HCT116 (cell line): ENCODE measurements at regions not wholly inside any gene's neighbourhood (a gene's known extent, or its start where the extent isn't known, plus 50 kb on each side); places are given as distances from the start of the nearest gene placed in this dataset.

Source experiments
- ATAC-seq: fragments of 200-7000 bp; cut with Tn5 transposase; 2 replicates; pipeline ENCODE4 v1.9.1; 2020; ENCODE audit warnings: mild to moderate bottlenecking, moderate library complexity
- BruUV-seq: library from RNA; stranded (reverse); fragments of 400-500 nt; replicated peaks from 2 replicates; lab custom pipeline; 2021; lab: Mats Ljungman, UMichigan
- CTCF ChIA-PET: fragments of 300-600 bp; sonication (Branson Sonifier 250); formaldehyde crosslinking; loops from one replicate; lab custom pipeline; 2021; ENCODE audit warnings: antibody characterized with exemption; lab: Charles Lee
- POLR2A ChIA-PET: fragments of 300-600, 350-600 bp; sonication (Branson Sonifier 250); formaldehyde crosslinking; loops from one replicate; lab custom pipeline; 2021; ENCODE audit warnings: antibody characterized with exemption; lab: Charles Lee
- RAD21 ChIA-PET, 2 experiments: fragments of 300-600 bp; sonication (Branson Sonifier 250); formaldehyde crosslinking; loops; one replicate each; lab custom pipeline; 2023; ENCODE audit warnings: low total read pairs in 2 of 2; ENCODE audit not compliant: uncharacterized antibody in 2 of 2, unreplicated experiment in 2 of 2, low non-redundant PET in 1 of 2; lab: Charles Lee
- DNase-seq: peaks from one replicate; pipeline ENCODE4 v3.0.0-alpha.2; 2010; ENCODE audit warnings: low read depth, low spot score
- H2AFZ ChIP-seq: fragments of 200-600 bp; shearing (Covaris generic), sonication (generic); 2 replicates; pipeline ENCODE4 v1.6.1; 2017; ENCODE audit warnings: low read depth, mixed run types, mixed read lengths, antibody characterized with exemption, low read length; ENCODE audit not compliant: poor library complexity, severe bottlenecking
- H3K27ac ChIP-seq: 2 replicates; pipeline ENCODE4 v1.5.1; 2012; ENCODE audit warnings: low read depth, low read length
- H3K27me3 ChIP-seq: fragments of 200-600 bp; sonication (generic); 2 replicates; pipeline ENCODE4 v1.6.1; 2016; ENCODE audit warnings: mixed run types, low read length, mixed read lengths; ENCODE audit not compliant: insufficient read depth
- H3K36me3 ChIP-seq, 2 experiments: fragments of 200-500 bp in 1 of 2; fragments of 200-600 bp in 1 of 2; sonication (Bioruptor generic) in 1 of 2; sonication (generic) in 1 of 2; 2 replicates each; pipeline versions ENCODE4 v1.5.1 to v1.6.1; 2014 to 2016; ENCODE audit warnings: low read length in 2 of 2, inconsistent platforms in 1 of 2, mixed read lengths in 1 of 2, mixed run types in 1 of 2; ENCODE audit not compliant: insufficient read depth in 2 of 2, control insufficient read depth in 1 of 2
- H3K4me1 ChIP-seq, 2 experiments: fragments of 200-600 bp in 1 of 2; sonication (generic) in 1 of 2; 2 replicates each; pipeline versions ENCODE4 v1.5.1 to v1.6.1; 2012 to 2017; ENCODE audit warnings: low read length in 2 of 2, inconsistent platforms in 1 of 2, mild to moderate bottlenecking in 1 of 2, mixed read lengths in 1 of 2, mixed run types in 1 of 2, moderate library complexity in 1 of 2; ENCODE audit not compliant: insufficient read depth in 2 of 2, control insufficient read depth in 1 of 2
- H3K4me2 ChIP-seq: fragments of 200-600 bp; sonication (generic); 2 replicates; pipeline ENCODE4 v1.6.1; 2017; ENCODE audit warnings: mixed run types, low read length, mixed read lengths
- H3K4me3 ChIP-seq, 2 experiments: fragments of 200-600 bp in 1 of 2; sonication (generic) in 1 of 2; replicated peaks in 1 of 2; 2 replicates each; pipeline ENCODE4 v1.5.1; 2011 to 2016; ENCODE audit warnings: low read length in 2 of 2, control low read depth in 1 of 2, low read depth in 1 of 2, mild to moderate bottlenecking in 1 of 2, mixed read lengths in 1 of 2, mixed run types in 1 of 2
- H3K79me2 ChIP-seq: fragments of 200-600 bp; sonication (generic); 2 replicates; pipeline ENCODE4 v1.6.1; 2017; ENCODE audit warnings: mild to moderate bottlenecking, mixed run types, low read length, moderate library complexity, mixed read lengths; ENCODE audit not compliant: insufficient read depth
- H3K9ac ChIP-seq: fragments of 200-600 bp; sonication (generic); 2 replicates; pipeline ENCODE4 v1.6.1; 2016; ENCODE audit warnings: low read length, mixed read lengths
- H3K9me2 ChIP-seq: fragments of 200-600 bp; sonication (generic), shearing (Covaris generic); 2 replicates; pipeline ENCODE4 v1.6.1; 2017; ENCODE audit warnings: mixed run types, mild to moderate bottlenecking, moderate library complexity; ENCODE audit not compliant: insufficient read depth
- H3K9me3 ChIP-seq, 2 experiments: fragments of 200-500 bp in 1 of 2; fragments of 200-600 bp in 1 of 2; sonication (Bioruptor generic) in 1 of 2; sonication (generic) in 1 of 2; 2 replicates each; pipeline ENCODE4 v1.6.1; 2014 to 2017; ENCODE audit warnings: low read length in 2 of 2, mixed read lengths in 2 of 2, inconsistent platforms in 1 of 2, low read depth in 1 of 2, mild to moderate bottlenecking in 1 of 2, mixed run types in 1 of 2, moderate library complexity in 1 of 2; ENCODE audit not compliant: control insufficient read depth in 1 of 2, insufficient read depth in 1 of 2
- H4K20me1 ChIP-seq: fragments of 200-600 bp; sonication (generic), shearing (Covaris generic); 2 replicates; pipeline ENCODE4 v1.6.1; 2017; ENCODE audit warnings: mixed run types, mild to moderate bottlenecking, moderate library complexity; ENCODE audit not compliant: insufficient read depth
- CBX3 ChIP-seq: IDR thresholded peaks from 2 replicates; pipeline ENCODE4 v1.6.1; 2012; ENCODE audit warnings: low read depth
- CTCF ChIP-seq, 3 experiments: fragments of 200-600 bp in 1 of 3; sonication (generic) in 1 of 3; IDR thresholded peaks in 2 of 3; conservative IDR thresholded peaks in 1 of 3; 2 replicates each; pipeline ENCODE4 v1.5.1; 2012 to 2017; ENCODE audit warnings: low read depth in 2 of 3, low read length in 2 of 3, antibody characterized with exemption in 1 of 3, borderline replicate concordance in 1 of 3, control low read depth in 1 of 3, mild to moderate bottlenecking in 1 of 3, mixed read lengths in 1 of 3, mixed run types in 1 of 3, moderate library complexity in 1 of 3; ENCODE audit not compliant: insufficient read depth in 1 of 3
- EGR1 ChIP-seq: IDR thresholded peaks from 2 replicates; pipeline ENCODE4 v1.6.1; 2012; ENCODE audit warnings: low read depth
- ELF1 ChIP-seq: IDR thresholded peaks from 2 replicates; pipeline ENCODE4 v1.6.1; 2012; ENCODE audit warnings: low read depth, borderline replicate concordance
- EZH2phosphoT487 ChIP-seq: fragments of 200-600 bp; IDR thresholded peaks from 2 replicates; pipeline ENCODE4 v1.6.1; 2018; ENCODE audit warnings: antibody characterized with exemption, borderline replicate concordance
- MAX ChIP-seq: IDR thresholded peaks from 2 replicates; pipeline ENCODE4 v1.6.1; 2012
- POLR2A ChIP-seq: IDR thresholded peaks from 2 replicates; pipeline ENCODE4 v1.7.0; 2011; ENCODE audit warnings: borderline replicate concordance; ENCODE audit not compliant: insufficient read depth, insufficient read length; ENCODE audit errors: extremely low read depth
- RAD21 ChIP-seq: IDR thresholded peaks from 2 replicates; pipeline ENCODE4 v1.6.1; 2012; ENCODE audit warnings: low read depth, mild to moderate bottlenecking
- SRF ChIP-seq: IDR thresholded peaks from 2 replicates; pipeline ENCODE4 v1.6.1; 2012; ENCODE audit warnings: low read depth
- YY1 ChIP-seq: IDR thresholded peaks from 2 replicates; pipeline ENCODE4 v1.6.1; 2011; ENCODE audit warnings: low read length, low read depth, moderate library complexity, mild to moderate bottlenecking; ENCODE audit not compliant: insufficient replicate concordance; ENCODE audit errors: extremely low read depth
- ZFX ChIP-seq: fragments of 450-650 bp; IDR thresholded peaks from 2 replicates; pipeline ENCODE4 v1.6.1; 2017
- ZNF274 ChIP-seq: fragments of 200-500 bp; sonication (Bioruptor generic); IDR thresholded peaks from 2 replicates; pipeline ENCODE4 v1.6.1; 2014; ENCODE audit warnings: mild to moderate bottlenecking, low read depth, low read length, inconsistent platforms
- intact Hi-C: fragments of 100-400 bp; cut with micrococcal nuclease; formaldehyde crosslinking; loops from 2 replicates; pipeline ENCODE4 v1.10.0; 2022
- TF ChIP-seq, protein P1 (sequence below): IDR thresholded peaks from 2 replicates; pipeline ENCODE4 v1.6.1; 2011; ENCODE audit warnings: mild to moderate bottlenecking, low read length, moderate library complexity; ENCODE audit not compliant: insufficient replicate concordance; ENCODE audit errors: extremely low read depth

DNA sequence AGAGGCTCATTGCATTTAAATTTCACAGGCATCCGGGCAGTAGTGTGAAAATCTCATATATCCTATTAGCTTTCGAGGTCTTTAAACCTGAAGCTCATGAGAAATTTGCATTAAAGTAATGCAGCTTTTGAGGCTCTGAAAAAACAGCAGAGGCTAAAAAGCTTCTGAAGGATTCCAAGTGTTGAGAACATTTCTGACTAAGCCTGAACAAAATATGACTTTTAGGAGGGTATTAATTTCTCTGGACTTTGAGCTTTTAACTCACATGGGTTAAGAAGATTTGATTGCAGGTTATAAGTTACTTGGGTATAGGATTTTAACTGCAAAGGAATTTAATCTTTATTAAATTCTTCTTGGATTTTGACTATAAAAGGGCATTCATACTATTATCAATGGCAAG is 743.9 kb downstream of the TLE1 start:
- CTCF ChIA-PET, result no interaction called here
- no peaks in the 10 kb centered on the region for H3K4me1 ChIP-seq
- POLR2A ChIA-PET, result no interaction called here
- no peaks in the 10 kb centered on the region for H3K27me3 ChIP-seq
- H3K4me3 ChIP-seq, result no peak overlapping the region
- BruUV-seq, result no TSS peak
- peaks cover 0 to 4% of the 10 kb centered on the region in 2 experiments; a peak in 1 of 4 replicates for H3K9me3 ChIP-seq
- no peak overlapping the region for H2AFZ ChIP-seq
- H4K20me1 ChIP-seq, result no peaks in the 10 kb centered on the region
- H3K79me2 ChIP-seq, result no peaks in the 10 kb centered on the region
- H3K4me2 ChIP-seq, result no peak overlapping the region
- H3K36me3 ChIP-seq, result no peaks in the 10 kb centered on the region
- DNase-seq (no peak), ATAC-seq (no peak)
- no peak overlapping the region for H3K9ac ChIP-seq
- H3K9me2 ChIP-seq, result no peaks in the 10 kb centered on the region
- RAD21 ChIA-PET, result no interaction called here
- intact Hi-C loops, result no loop called here
- H3K27ac ChIP-seq, result no peak overlapping the region
- no peak for TF ChIP-seq ELF1
- TF ChIP-seq EGR1, result no peak
- no peak for TF ChIP-seq EZH2phosphoT487
- no peak for TF ChIP-seq ZFX
- TF ChIP-seq ZNF274, result no peak
- TF ChIP-seq POLR2A, result no peak
- no peak for TF ChIP-seq CBX3
- TF ChIP-seq MAX, result no peak
- TF ChIP-seq SRF, result no peak
- TF ChIP-seq, protein P1, sequence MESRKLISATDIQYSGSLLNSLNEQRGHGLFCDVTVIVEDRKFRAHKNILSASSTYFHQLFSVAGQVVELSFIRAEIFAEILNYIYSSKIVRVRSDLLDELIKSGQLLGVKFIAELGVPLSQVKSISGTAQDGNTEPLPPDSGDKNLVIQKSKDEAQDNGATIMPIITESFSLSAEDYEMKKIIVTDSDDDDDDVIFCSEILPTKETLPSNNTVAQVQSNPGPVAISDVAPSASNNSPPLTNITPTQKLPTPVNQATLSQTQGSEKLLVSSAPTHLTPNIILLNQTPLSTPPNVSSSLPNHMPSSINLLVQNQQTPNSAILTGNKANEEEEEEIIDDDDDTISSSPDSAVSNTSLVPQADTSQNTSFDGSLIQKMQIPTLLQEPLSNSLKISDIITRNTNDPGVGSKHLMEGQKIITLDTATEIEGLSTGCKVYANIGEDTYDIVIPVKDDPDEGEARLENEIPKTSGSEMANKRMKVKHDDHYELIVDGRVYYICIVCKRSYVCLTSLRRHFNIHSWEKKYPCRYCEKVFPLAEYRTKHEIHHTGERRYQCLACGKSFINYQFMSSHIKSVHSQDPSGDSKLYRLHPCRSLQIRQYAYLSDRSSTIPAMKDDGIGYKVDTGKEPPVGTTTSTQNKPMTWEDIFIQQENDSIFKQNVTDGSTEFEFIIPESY, result no peak

- Histone ChIP-seq H3K36me3 (no peaks in the 10 kb centered on the region), H3K4me3 (no peak overlapping the region), H3K9ac (no peak overlapping the region), H2AFZ (no peak overlapping the region), H3K27me3 (no peaks in the 10 kb centered on the region), H3K27ac (no peak overlapping the region), H3K4me2 (no peak overlapping the region), H3K4me1 (no peaks in the 10 kb centered on the region), H3K79me2 (no peaks in the 10 kb centered on the region), H4K20me1 (no peaks in the 10 kb centered on the region), H3K9me2 (no peaks in the 10 kb centered on the region), H3K9me3 (peaks cover 4 to 7% of the 10 kb centered on the region in 2 experiments; a peak in 1 of 4 replicates)
- RAD21 ChIA-PET, result no interaction called here
- no peak for DNase-seq
- TF ChIP-seq YY1, result no peak
- TF ChIP-seq RAD21, result no peak
- TF ChIP-seq, protein P1, result no peak
- no peak for TF ChIP-seq CTCF (IDR thresholded peaks at IDR 0.05 in 2 of 3, conservative IDR thresholded peaks at IDR 0.05 in 1 of 3; ENCODE audit: borderline replicate concordance in 1 of 3, insufficient read depth in 1 of 3, low read depth in 2 of 3, low read length in 2 of 3)
- POLR2A ChIA-PET, result no interaction called here
- no TSS peak for BruUV-seq
- ATAC-seq, result no peak
- CTCF ChIA-PET, result no interaction called here
- intact Hi-C loops, result loop anchor here (5.0 kb wide), 1 partner anchor 50 kb away; no protein-coding TSS in a partner anchor
Measured at GRCh38 chr9:80937645-80938044, 751.7 kb downstream of the TLE1 start.
